Epidermal melanocyte (primary cell): ENCODE measurements at regions not wholly inside any gene's neighbourhood (a gene's known extent, or its start where the extent isn't known, plus 50 kb on each side); places are given as distances from the start of the nearest gene placed in this dataset.
"Not testable (repeated sequence)": the region's sequence is repeated elsewhere in the genome, so short reads cannot be mapped to it uniquely, and the experiment has no call there.

Experiments used
- DNase-seq: peaks from one replicate; pipeline ENCODE4 v3.0.0; 2011; ENCODE audit warnings: low spot score; ENCODE audit not compliant: insufficient read length

- not testable (repeated sequence) for DNase-seq
Observed at GRCh38 chr1:120357046-120357445, 57.8 kb upstream of the NBPF8 start.

- DNase-seq = not testable (repeated sequence)
Observed at GRCh38 chr1:120356170-120356569, 58.7 kb upstream of the NBPF8 start.

GRCh38 chr1:120354618-120355184, 60.1 kb upstream of the NBPF8 start:
- DNase-seq = peak; percentile 3

- DNase-seq = not testable (repeated sequence)
Observed at GRCh38 chr1:120342231-120343073, 72.4 kb upstream of the NBPF8 start.

- not testable (repeated sequence) for DNase-seq
Observed at GRCh38 chr1:120341756-120342155, 73.1 kb upstream of the NBPF8 start.

- DNase-seq = not testable (repeated sequence)
Observed at GRCh38 chr1:120340838-120341751, 73.7 kb upstream of the NBPF8 start.

- DNase-seq = not testable (repeated sequence)
Observed at GRCh38 chr1:120315738-120316137, 99.1 kb upstream of the NBPF8 start.

GRCh38 chr1:120311930-120312329, 102.9 kb upstream of the NBPF8 start:
- DNase-seq = not testable (repeated sequence)

GRCh38 chr1:120308940-120309578, 105.8 kb upstream of the NBPF8 start:
- not testable (repeated sequence) for DNase-seq

- DNase-seq = not testable (repeated sequence)
Observed at GRCh38 chr1:120305046-120305445, 109.8 kb upstream of the NBPF8 start.

GRCh38 chr1:120304341-120304740, 110.5 kb upstream of the NBPF8 start:
- DNase-seq = not testable (repeated sequence)

- DNase-seq = not testable (repeated sequence)
Observed at GRCh38 chr1:120299433-120300057, 115.3 kb upstream of the NBPF8 start.

GRCh38 chr1:120298487-120298886, 116.3 kb upstream of the NBPF8 start:
- DNase-seq = not testable (repeated sequence)

- DNase-seq = not testable (repeated sequence)
Observed at GRCh38 chr1:120297345-120297953, 117.4 kb upstream of the NBPF8 start.

- not testable (repeated sequence) for DNase-seq
Observed at GRCh38 chr1:120290105-120290504, 113.8 kb upstream of the SEC22B start.

- not testable (repeated sequence) for DNase-seq
Observed at GRCh38 chr1:120289601-120290074, 113.3 kb upstream of the SEC22B start.

- DNase-seq = not testable (repeated sequence)
Observed at GRCh38 chr1:120288814-120289600, 112.7 kb upstream of the SEC22B start.

GRCh38 chr1:120288167-120288566, 111.8 kb upstream of the SEC22B start:
- DNase-seq = not testable (repeated sequence)
